ENCODE measurements at regions not wholly inside any gene's neighbourhood (a gene's known extent, or its start where the extent isn't known, plus 50 kb on each side); places are given as distances from the start of the nearest gene placed in this dataset.

DNA sequence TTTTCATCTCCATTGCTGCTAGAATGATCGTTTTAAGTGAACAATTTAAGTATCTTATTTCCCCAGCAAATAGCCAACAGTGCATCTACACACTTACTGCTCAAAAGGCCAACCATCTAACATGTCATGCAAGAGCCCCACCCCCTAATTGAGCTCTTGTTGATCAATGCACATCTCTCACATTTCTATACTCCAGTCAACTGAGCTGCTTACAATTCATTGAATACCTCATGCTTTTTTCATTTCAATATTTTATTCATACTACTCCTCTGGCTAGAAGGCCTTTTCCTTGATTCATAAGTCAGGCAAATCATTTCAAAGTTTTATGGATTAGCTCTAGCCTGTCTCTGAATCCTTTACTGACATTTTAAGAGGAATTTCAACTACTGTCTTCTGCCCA lies 79.0 kb upstream of the WDR17 start:
- Histone ChIP-seq H3K4me2 (ENCODE audit: insufficient read depth, low read length) (no peak overlapping the region), H3K4me3 (replicated peaks in 1 of 3; ENCODE audit: insufficient read depth in 1 of 3, low read depth in 1 of 3, low read length in 3 of 3) (no peak overlapping the region), H3K36me3 (ENCODE audit: control insufficient read depth in 2 of 2, extremely low read depth in 1 of 2, insufficient read depth in 2 of 2, low read length in 2 of 2) (no peaks in the 10 kb centered on the region), H3K27me3 (ENCODE audit: control insufficient read depth in 2 of 2, insufficient read depth in 2 of 2, low read length in 2 of 2) (no peaks in the 10 kb centered on the region), H2AFZ (ENCODE audit: low read depth, low read length) (no peak overlapping the region), H3K27ac (ENCODE audit: insufficient read depth, low read depth, low read length) (no peak overlapping the region), H3K9me1 (replicated peaks; ENCODE audit: control insufficient read depth, extremely low read depth, insufficient read depth, low read length) (no peaks in the 10 kb centered on the region), H3K9me3 (replicated peaks; ENCODE audit: control insufficient read depth, insufficient read depth, low read length) (no peaks in the 10 kb centered on the region), H3K79me2 (ENCODE audit: control insufficient read depth, insufficient read depth, low read length) (no peaks in the 10 kb centered on the region), H3K4me1 (ENCODE audit: control insufficient read depth, extremely low read depth, insufficient read depth, low read length) (no peaks in the 10 kb centered on the region), H4K20me1 (replicated peaks; ENCODE audit: control insufficient read depth, extremely low read depth, insufficient read depth, low read length) (no peaks in the 10 kb centered on the region), H3K9ac (replicated peaks; ENCODE audit: extremely low read depth, insufficient read depth, low read length) (no peak overlapping the region)
- dilution Hi-C loops (cut with MboI; ENCODE audit: extremely low pct_ligation_motif_present, low sequenced_read_pairs): no loop called here
- intact Hi-C loops (cut with micrococcal nuclease): no loop called here
- no peak for FAIRE-seq
- ChIA-PET CTCF (no interaction called here), POLR2A (no interaction called here)
- TF ChIP-seq FOS (IDR thresholded peaks at IDR 0.05; ENCODE audit: borderline replicate concordance, insufficient read depth, low read length) (no peak), MYC (IDR thresholded peaks at IDR 0.05; ENCODE audit: low read depth, low read length) (no peak), EZH2 (IDR thresholded peaks at IDR 0.05; ENCODE audit: borderline replicate concordance, low read depth, low read length, severe bottlenecking) (no peak), POLR2AphosphoS5 (IDR thresholded peaks at IDR 0.05; ENCODE audit: insufficient read depth, low read depth, low read length) (no peak)
- TF ChIP-seq, protein P1, sequence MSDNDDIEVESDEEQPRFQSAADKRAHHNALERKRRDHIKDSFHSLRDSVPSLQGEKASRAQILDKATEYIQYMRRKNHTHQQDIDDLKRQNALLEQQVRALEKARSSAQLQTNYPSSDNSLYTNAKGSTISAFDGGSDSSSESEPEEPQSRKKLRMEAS (IDR thresholded peaks at IDR 0.05; ENCODE audit: insufficient read depth, insufficient read length): no peak
- TF ChIP-seq, protein P2, sequence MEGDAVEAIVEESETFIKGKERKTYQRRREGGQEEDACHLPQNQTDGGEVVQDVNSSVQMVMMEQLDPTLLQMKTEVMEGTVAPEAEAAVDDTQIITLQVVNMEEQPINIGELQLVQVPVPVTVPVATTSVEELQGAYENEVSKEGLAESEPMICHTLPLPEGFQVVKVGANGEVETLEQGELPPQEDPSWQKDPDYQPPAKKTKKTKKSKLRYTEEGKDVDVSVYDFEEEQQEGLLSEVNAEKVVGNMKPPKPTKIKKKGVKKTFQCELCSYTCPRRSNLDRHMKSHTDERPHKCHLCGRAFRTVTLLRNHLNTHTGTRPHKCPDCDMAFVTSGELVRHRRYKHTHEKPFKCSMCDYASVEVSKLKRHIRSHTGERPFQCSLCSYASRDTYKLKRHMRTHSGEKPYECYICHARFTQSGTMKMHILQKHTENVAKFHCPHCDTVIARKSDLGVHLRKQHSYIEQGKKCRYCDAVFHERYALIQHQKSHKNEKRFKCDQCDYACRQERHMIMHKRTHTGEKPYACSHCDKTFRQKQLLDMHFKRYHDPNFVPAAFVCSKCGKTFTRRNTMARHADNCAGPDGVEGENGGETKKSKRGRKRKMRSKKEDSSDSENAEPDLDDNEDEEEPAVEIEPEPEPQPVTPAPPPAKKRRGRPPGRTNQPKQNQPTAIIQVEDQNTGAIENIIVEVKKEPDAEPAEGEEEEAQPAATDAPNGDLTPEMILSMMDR (IDR thresholded peaks at IDR 0.05; ENCODE audit: extremely low read depth in 1 of 2, insufficient read depth in 1 of 2, low read depth in 1 of 2, low read length in 2 of 2): no peak
- no TSS peak for BruUV-seq (replicated peaks)
- no peak for DNase-seq (ENCODE audit: low read depth, low spot score)

DNA sequence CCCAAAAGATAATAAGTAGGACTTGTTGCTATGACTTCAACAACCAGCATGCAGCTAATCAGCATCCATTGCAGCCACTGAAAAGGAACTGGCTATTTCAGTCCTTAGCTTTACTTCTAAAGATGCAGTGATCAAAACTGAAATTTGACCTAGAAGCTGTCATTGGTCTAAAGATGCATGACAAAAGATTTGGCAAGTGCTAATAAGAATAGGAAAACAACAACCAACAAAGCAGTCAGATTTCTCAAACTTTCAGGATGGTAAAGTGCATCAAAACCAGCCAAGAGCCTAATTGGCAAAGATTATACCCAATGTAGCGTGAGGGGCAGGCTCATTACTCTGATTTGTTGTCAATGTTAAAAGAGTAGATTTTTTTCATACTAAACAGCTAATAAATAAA lies 77.1 kb upstream of the WDR17 start:
- BruUV-seq (replicated peaks): no TSS peak
- Histone ChIP-seq H3K4me1 (ENCODE audit: control insufficient read depth, extremely low read depth, insufficient read depth, low read length) (no peaks in the 10 kb centered on the region), H3K9me1 (replicated peaks; ENCODE audit: control insufficient read depth, extremely low read depth, insufficient read depth, low read length) (no peaks in the 10 kb centered on the region), H3K36me3 (ENCODE audit: control insufficient read depth in 2 of 2, extremely low read depth in 1 of 2, insufficient read depth in 2 of 2, low read length in 2 of 2) (no peaks in the 10 kb centered on the region), H3K27me3 (ENCODE audit: control insufficient read depth in 2 of 2, insufficient read depth in 2 of 2, low read length in 2 of 2) (no peaks in the 10 kb centered on the region), H3K9ac (replicated peaks; ENCODE audit: extremely low read depth, insufficient read depth, low read length) (no peak overlapping the region), H3K4me2 (ENCODE audit: insufficient read depth, low read length) (no peak overlapping the region), H2AFZ (ENCODE audit: low read depth, low read length) (no peak overlapping the region), H3K4me3 (replicated peaks in 1 of 3; ENCODE audit: insufficient read depth in 1 of 3, low read depth in 1 of 3, low read length in 3 of 3) (no peak overlapping the region), H3K79me2 (ENCODE audit: control insufficient read depth, insufficient read depth, low read length) (no peaks in the 10 kb centered on the region), H4K20me1 (replicated peaks; ENCODE audit: control insufficient read depth, extremely low read depth, insufficient read depth, low read length) (no peaks in the 10 kb centered on the region), H3K27ac (ENCODE audit: insufficient read depth, low read depth, low read length) (no peak overlapping the region), H3K9me3 (replicated peaks; ENCODE audit: control insufficient read depth, insufficient read depth, low read length) (no peaks in the 10 kb centered on the region)
- ChIA-PET CTCF (no interaction called here), POLR2A (no interaction called here)
- TF ChIP-seq, protein P1 (IDR thresholded peaks at IDR 0.05; ENCODE audit: insufficient read depth, insufficient read length): no peak
- no peak for TF ChIP-seq JUN (IDR thresholded peaks at IDR 0.05; ENCODE audit: borderline replicate concordance, insufficient read depth, insufficient read length, low read depth)
- no peak for TF ChIP-seq POLR2AphosphoS5 (IDR thresholded peaks at IDR 0.05; ENCODE audit: insufficient read depth, low read depth, low read length)
- TF ChIP-seq, protein P2 (IDR thresholded peaks at IDR 0.05; ENCODE audit: extremely low read depth in 1 of 2, insufficient read depth in 1 of 2, low read depth in 1 of 2, low read length in 2 of 2): no peak
- TF ChIP-seq GATA2 (IDR thresholded peaks at IDR 0.05; ENCODE audit: insufficient read depth, insufficient read length, low read depth, low read length): no peak
- TF ChIP-seq EZH2 (IDR thresholded peaks at IDR 0.05; ENCODE audit: borderline replicate concordance, low read depth, low read length, severe bottlenecking): no peak
- TF ChIP-seq FOS (IDR thresholded peaks at IDR 0.05; ENCODE audit: borderline replicate concordance, insufficient read depth, low read length): no peak
- TF ChIP-seq MYC (IDR thresholded peaks at IDR 0.05; ENCODE audit: low read depth, low read length): no peak
- dilution Hi-C loops (cut with MboI; ENCODE audit: extremely low pct_ligation_motif_present, low sequenced_read_pairs): no loop called here
- FAIRE-seq: no peak
- DNase-seq (ENCODE audit: low read depth, low spot score): no peak
- intact Hi-C loops (cut with micrococcal nuclease): no loop called here
